ENCODE measurements at regions not wholly inside any gene's neighbourhood (a gene's known extent, or its start where the extent isn't known, plus 50 kb on each side); places are given as distances from the start of the nearest gene placed in this dataset.

- TF ChIP-seq, protein P1, sequence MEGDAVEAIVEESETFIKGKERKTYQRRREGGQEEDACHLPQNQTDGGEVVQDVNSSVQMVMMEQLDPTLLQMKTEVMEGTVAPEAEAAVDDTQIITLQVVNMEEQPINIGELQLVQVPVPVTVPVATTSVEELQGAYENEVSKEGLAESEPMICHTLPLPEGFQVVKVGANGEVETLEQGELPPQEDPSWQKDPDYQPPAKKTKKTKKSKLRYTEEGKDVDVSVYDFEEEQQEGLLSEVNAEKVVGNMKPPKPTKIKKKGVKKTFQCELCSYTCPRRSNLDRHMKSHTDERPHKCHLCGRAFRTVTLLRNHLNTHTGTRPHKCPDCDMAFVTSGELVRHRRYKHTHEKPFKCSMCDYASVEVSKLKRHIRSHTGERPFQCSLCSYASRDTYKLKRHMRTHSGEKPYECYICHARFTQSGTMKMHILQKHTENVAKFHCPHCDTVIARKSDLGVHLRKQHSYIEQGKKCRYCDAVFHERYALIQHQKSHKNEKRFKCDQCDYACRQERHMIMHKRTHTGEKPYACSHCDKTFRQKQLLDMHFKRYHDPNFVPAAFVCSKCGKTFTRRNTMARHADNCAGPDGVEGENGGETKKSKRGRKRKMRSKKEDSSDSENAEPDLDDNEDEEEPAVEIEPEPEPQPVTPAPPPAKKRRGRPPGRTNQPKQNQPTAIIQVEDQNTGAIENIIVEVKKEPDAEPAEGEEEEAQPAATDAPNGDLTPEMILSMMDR (conservative IDR thresholded peaks at IDR 0.05; ENCODE audit: low read depth, low read length) = no peak
- H3K4me3 ChIP-seq (ENCODE audit: low read depth, low read length) = no peak overlapping the region
- DNase-seq (ENCODE audit: low read depth) = no peak
These were observed 92.3 kb upstream of the KDM7A start for GRCh38 chr7:140269004-140269638.

- TF ChIP-seq, protein P1 (conservative IDR thresholded peaks at IDR 0.05; ENCODE audit: low read depth, low read length) = no peak
- DNase-seq (ENCODE audit: low read depth) = no peak
- H3K4me3 ChIP-seq (ENCODE audit: low read depth, low read length) = no peak overlapping the region
These were observed 90.8 kb upstream of the KDM7A start for GRCh38 chr7:140267381-140268226.

DNA sequence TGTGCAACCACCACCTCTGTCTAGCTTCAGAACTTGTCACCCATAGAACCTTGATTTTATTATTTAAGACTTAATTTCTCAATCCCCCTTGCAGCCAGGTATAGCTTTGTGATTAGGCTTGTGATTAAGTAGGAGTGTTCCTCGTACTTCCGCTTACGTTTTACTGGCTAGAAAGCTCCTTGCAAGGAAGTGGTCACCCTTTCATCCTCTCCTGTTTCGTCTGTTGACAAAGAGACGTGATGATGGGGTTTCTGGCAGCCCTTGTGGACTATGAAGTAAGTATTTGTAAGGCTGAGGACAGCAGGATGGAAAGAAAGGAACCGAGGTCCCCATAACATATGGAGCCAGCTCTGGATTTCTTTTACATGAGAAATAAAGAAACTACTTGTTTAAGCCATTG, 86.5 kb upstream of the KDM7A start:
- no peak for DNase-seq (ENCODE audit: low read depth)
- no peak overlapping the region for H3K4me3 ChIP-seq (ENCODE audit: low read depth, low read length)
- TF ChIP-seq, protein P1 (conservative IDR thresholded peaks at IDR 0.05; ENCODE audit: low read depth, low read length) = no peak

- TF ChIP-seq, protein P1 (conservative IDR thresholded peaks at IDR 0.05; ENCODE audit: low read depth, low read length) = no peak
- DNase-seq (ENCODE audit: low read depth) = no peak
- no peak overlapping the region for H3K4me3 ChIP-seq (ENCODE audit: low read depth, low read length)
These were observed 85.6 kb upstream of the KDM7A start for GRCh38 chr7:140262242-140262903.

GRCh38 chr7:140261522-140261921, 84.7 kb upstream of the KDM7A start:
- no peak for DNase-seq (ENCODE audit: low read depth)
- TF ChIP-seq, protein P1 (conservative IDR thresholded peaks at IDR 0.05; ENCODE audit: low read depth, low read length) = no peak
- no peak overlapping the region for H3K4me3 ChIP-seq (ENCODE audit: low read depth, low read length)

- DNase-seq (ENCODE audit: low read depth) = no peak
- TF ChIP-seq, protein P1 (conservative IDR thresholded peaks at IDR 0.05; ENCODE audit: low read depth, low read length) = no peak
- H3K4me3 ChIP-seq (ENCODE audit: low read depth, low read length) = no peak overlapping the region
These were observed 84.3 kb upstream of the KDM7A start for GRCh38 chr7:140261105-140261486.
